Spleen (tissue), 7 donors: ENCODE measurements at regions not wholly inside any gene's neighbourhood (a gene's known extent, or its start where the extent isn't known, plus 50 kb on each side); places are given as distances from the start of the nearest gene placed in this dataset.

Experiments used
- POLR2A ChIP-seq, 3 donors: fragments of 450-650 bp; IDR thresholded peaks; one replicate each; pipeline ENCODE4 v1.5.1; 2017; ENCODE audit warnings: antibody characterized with exemption in 3 of 3, mild to moderate bottlenecking in 1 of 3
- TF ChIP-seq, protein P1 (sequence below), 11 experiments: fragments of 200-600 bp in 7 of 11; fragments of 450-650 bp in 4 of 11; sonication (generic) in 4 of 11; IDR thresholded peaks in 8 of 11; conservative IDR thresholded peaks in 3 of 11; 1 replicate in 7 of 11; 2 replicates in 4 of 11; pipeline versions ENCODE4 v1.4.0 to v1.8.0; 2016 to 2021; ENCODE audit warnings: antibody characterized with exemption in 11 of 11, inconsistent platforms in 4 of 11, mild to moderate bottlenecking in 1 of 11
- donor health status: DM: no; HTN: no; CAD: no; lungs with moderate emphysema.
- donor health status: DM: no; HTN: no; CAD: no.
- donor health status: DM: no; HTN: no; CAD: no.

GRCh38 chr20:60090631-60091030 is 132.4 kb downstream of the CDH26 start:
- TF ChIP-seq, protein P1, sequence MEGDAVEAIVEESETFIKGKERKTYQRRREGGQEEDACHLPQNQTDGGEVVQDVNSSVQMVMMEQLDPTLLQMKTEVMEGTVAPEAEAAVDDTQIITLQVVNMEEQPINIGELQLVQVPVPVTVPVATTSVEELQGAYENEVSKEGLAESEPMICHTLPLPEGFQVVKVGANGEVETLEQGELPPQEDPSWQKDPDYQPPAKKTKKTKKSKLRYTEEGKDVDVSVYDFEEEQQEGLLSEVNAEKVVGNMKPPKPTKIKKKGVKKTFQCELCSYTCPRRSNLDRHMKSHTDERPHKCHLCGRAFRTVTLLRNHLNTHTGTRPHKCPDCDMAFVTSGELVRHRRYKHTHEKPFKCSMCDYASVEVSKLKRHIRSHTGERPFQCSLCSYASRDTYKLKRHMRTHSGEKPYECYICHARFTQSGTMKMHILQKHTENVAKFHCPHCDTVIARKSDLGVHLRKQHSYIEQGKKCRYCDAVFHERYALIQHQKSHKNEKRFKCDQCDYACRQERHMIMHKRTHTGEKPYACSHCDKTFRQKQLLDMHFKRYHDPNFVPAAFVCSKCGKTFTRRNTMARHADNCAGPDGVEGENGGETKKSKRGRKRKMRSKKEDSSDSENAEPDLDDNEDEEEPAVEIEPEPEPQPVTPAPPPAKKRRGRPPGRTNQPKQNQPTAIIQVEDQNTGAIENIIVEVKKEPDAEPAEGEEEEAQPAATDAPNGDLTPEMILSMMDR (IDR thresholded peaks at IDR 0.05 in 8 of 11, conservative IDR thresholded peaks at IDR 0.05 in 3 of 11) = no peak
- no peak for TF ChIP-seq POLR2A (IDR thresholded peaks at IDR 0.05)
